ENCODE measurements at regions not wholly inside any gene's neighbourhood (a gene's known extent, or its start where the extent isn't known, plus 50 kb on each side); places are given as distances from the start of the nearest gene placed in this dataset.

DNA sequence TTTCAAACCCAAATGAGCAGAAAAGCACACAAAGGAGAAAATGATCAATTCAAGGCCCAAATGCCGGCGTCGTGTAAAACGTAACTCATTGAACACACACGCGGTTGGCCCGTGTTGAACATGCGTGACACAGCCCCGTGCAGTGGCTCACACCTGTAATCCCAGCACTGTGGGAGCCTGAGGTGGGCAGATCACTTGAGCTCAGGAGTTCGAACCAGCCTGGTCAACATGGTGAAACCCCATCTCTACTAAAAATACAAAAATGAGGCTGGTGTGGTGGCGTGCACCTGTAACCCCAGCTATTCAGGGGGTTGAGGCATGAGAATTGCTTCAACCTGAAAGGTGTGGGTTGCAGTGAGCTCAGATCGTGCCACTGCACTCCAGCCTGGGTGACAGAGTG, 156.7 kb upstream of the KLF6 start:
- TF ChIP-seq, protein P1, sequence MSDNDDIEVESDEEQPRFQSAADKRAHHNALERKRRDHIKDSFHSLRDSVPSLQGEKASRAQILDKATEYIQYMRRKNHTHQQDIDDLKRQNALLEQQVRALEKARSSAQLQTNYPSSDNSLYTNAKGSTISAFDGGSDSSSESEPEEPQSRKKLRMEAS (IDR thresholded peaks at IDR 0.05; ENCODE audit: low read depth, low read length), result no peak
- TF ChIP-seq MYC (IDR thresholded peaks at IDR 0.05; ENCODE audit: low read depth, low read length) (no peak), POLR2A (IDR thresholded peaks at IDR 0.05; ENCODE audit: extremely low read depth, insufficient read length) (no peak)
- TF ChIP-seq, protein P2, sequence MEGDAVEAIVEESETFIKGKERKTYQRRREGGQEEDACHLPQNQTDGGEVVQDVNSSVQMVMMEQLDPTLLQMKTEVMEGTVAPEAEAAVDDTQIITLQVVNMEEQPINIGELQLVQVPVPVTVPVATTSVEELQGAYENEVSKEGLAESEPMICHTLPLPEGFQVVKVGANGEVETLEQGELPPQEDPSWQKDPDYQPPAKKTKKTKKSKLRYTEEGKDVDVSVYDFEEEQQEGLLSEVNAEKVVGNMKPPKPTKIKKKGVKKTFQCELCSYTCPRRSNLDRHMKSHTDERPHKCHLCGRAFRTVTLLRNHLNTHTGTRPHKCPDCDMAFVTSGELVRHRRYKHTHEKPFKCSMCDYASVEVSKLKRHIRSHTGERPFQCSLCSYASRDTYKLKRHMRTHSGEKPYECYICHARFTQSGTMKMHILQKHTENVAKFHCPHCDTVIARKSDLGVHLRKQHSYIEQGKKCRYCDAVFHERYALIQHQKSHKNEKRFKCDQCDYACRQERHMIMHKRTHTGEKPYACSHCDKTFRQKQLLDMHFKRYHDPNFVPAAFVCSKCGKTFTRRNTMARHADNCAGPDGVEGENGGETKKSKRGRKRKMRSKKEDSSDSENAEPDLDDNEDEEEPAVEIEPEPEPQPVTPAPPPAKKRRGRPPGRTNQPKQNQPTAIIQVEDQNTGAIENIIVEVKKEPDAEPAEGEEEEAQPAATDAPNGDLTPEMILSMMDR (IDR thresholded peaks at IDR 0.05; ENCODE audit: low read depth, low read length), result no peak
- no peak overlapping the region for H3K4me3 ChIP-seq (ENCODE audit: low read depth, low read length)
- no peak for DNase-seq (ENCODE audit: low read depth)

DNA sequence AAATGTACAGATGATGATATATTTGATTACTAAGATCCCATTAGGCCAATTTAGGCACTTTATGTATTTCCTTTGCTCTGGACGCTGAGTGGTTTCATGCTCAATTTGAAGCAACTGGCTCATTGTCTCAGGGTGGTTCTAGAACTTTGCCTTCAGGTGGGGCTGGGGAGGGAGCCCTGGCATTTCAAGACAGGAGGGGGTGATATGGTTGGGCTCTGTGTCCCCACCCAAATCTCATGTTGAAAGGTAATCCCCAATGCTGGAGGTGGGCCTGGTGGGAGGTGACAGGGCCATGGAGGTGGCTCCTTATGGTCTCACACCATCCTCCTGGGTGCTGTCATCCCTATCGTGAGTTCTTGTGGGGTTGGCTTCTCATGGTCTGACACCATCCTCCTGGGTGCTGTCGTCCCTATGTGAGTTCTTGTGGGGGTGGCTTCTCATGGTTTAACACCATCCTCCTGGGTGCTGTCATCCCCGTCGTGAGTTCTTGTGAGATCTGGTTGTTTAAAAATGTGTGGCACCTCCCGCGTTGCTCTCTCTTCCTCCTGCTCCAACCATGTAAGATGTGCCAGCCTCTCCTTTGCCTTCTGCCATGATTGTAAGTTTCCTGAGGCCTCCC, 151.5 kb upstream of the KLF6 start:
- DNase-seq (ENCODE audit: low read depth), result no peak
- TF ChIP-seq, protein P2 (IDR thresholded peaks at IDR 0.05; ENCODE audit: low read depth, low read length), result no peak
- no peak for TF ChIP-seq POLR2A (IDR thresholded peaks at IDR 0.05; ENCODE audit: extremely low read depth, insufficient read length)
- TF ChIP-seq MYC (IDR thresholded peaks at IDR 0.05; ENCODE audit: low read depth, low read length), result no peak
- H3K4me3 ChIP-seq (ENCODE audit: low read depth, low read length), result no peak overlapping the region

DNA sequence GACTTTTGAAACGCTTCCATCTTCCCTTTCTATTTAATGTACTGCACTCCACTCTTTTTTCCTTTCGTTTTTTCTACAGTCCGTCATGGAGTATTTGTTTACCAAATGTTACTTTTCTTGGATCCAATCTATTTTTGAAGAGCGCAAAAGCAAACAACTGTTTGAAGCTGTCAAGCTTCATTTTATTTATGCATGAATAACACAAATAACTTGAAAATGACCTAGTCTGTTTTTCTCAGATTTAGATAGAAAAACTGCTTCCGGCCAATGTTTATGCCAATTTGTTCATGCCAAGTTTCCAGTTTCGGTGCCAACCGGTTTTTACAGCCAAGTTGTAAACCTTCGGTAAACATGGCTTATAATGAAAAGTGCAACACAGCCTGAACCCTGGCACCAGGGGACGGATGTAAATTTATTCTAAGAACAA, 150.9 kb upstream of the KLF6 start:
- TF ChIP-seq MYC (IDR thresholded peaks at IDR 0.05; ENCODE audit: low read depth, low read length) (no peak), POLR2A (IDR thresholded peaks at IDR 0.05; ENCODE audit: extremely low read depth, insufficient read length) (no peak)
- TF ChIP-seq, protein P1 (IDR thresholded peaks at IDR 0.05; ENCODE audit: low read depth, low read length), result no peak
- TF ChIP-seq, protein P2 (IDR thresholded peaks at IDR 0.05; ENCODE audit: low read depth, low read length), result no peak
- DNase-seq (ENCODE audit: low read depth), result no peak
- no peak overlapping the region for H3K4me3 ChIP-seq (ENCODE audit: low read depth, low read length)

DNA sequence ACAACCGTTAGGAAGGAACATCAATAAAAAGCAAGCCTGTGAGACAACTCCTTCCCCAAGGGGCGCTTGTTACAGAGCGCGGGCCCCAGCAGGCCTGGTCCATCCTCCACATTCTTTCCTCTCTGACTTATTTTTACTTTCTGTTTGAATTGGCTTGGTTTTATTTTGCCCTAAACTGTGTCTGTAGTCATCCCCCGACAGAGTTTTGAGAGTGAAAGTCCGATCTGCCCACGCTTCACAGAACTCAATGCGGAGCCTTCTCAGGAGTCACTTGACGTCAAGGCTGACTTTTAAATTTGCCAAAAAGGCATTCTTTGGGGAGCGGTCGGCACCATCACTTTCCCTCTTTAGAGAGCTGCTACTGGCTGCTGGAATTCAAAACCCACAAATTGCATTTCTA, 150.1 kb upstream of the KLF6 start:
- TF ChIP-seq POLR2A (IDR thresholded peaks at IDR 0.05; ENCODE audit: extremely low read depth, insufficient read length) (no peak), MYC (IDR thresholded peaks at IDR 0.05; ENCODE audit: low read depth, low read length) (no peak)
- TF ChIP-seq, protein P2 (IDR thresholded peaks at IDR 0.05; ENCODE audit: low read depth, low read length), result no peak
- TF ChIP-seq, protein P1 (IDR thresholded peaks at IDR 0.05; ENCODE audit: low read depth, low read length), result no peak
- no peak overlapping the region for H3K4me3 ChIP-seq (ENCODE audit: low read depth, low read length)
- DNase-seq (ENCODE audit: low read depth), result no peak

DNA sequence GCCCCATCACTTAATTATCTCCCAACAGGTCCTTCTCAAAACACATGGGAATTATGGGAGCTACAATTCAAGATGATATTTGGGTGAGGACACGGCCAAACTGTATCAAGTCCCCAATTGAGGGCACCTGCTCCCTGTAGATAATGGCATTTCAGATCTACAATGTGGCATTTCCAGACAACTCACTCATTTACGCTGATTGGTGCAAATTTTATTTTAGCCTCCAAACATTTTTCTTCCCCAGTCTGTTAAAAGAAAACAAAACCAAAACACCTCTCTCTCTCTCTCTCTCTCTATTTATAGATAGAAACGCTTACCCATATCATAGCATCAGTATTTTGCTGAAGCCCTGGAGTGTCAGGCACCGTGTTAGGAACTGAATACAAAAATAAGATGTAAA, 148.7 kb upstream of the KLF6 start:
- TF ChIP-seq, protein P1 (IDR thresholded peaks at IDR 0.05; ENCODE audit: low read depth, low read length), result no peak
- TF ChIP-seq POLR2A (IDR thresholded peaks at IDR 0.05; ENCODE audit: extremely low read depth, insufficient read length) (no peak), MYC (IDR thresholded peaks at IDR 0.05; ENCODE audit: low read depth, low read length) (no peak)
- TF ChIP-seq, protein P2 (IDR thresholded peaks at IDR 0.05; ENCODE audit: low read depth, low read length), result no peak
- no peak for DNase-seq (ENCODE audit: low read depth)
- H3K4me3 ChIP-seq (ENCODE audit: low read depth, low read length), result no peak overlapping the region

All from NB4 (cell line).